HG02798 (cell line): ENCODE measurements at regions not wholly inside any gene's neighbourhood (a gene's known extent, or its start where the extent isn't known, plus 50 kb on each side); places are given as distances from the start of the nearest gene placed in this dataset.
"Not testable (repeated sequence)": the region's sequence is repeated elsewhere in the genome, so short reads cannot be mapped to it uniquely, and the experiment has no call there.

Experiments used
- ATAC-seq: cut with Tn5 transposase; IDR thresholded peaks from one replicate; pipeline ENCODE4 v1.9.1; 2021; ENCODE audit warnings: mild to moderate bottlenecking; ENCODE audit not compliant: unreplicated experiment, poor library complexity

GRCh38 chr6:15751721-15752350 is 89.0 kb upstream of the DTNBP1 start:
- no peak for ATAC-seq

GRCh38 chr6:15748341-15748740 is 85.5 kb upstream of the DTNBP1 start:
- no peak for ATAC-seq

- ATAC-seq: no peak
Measured at GRCh38 chr6:15747354-15747883, 84.6 kb upstream of the DTNBP1 start.

- no peak for ATAC-seq
Measured at GRCh38 chr6:15745781-15746180, 83.0 kb upstream of the DTNBP1 start.

GRCh38 chr6:15744818-15745402 is 82.1 kb upstream of the DTNBP1 start:
- ATAC-seq: no peak

- not testable (repeated sequence) for ATAC-seq
Measured at GRCh38 chr6:15742013-15742412, 79.2 kb upstream of the DTNBP1 start.

GRCh38 chr6:15741405-15741804 is 78.6 kb upstream of the DTNBP1 start:
- ATAC-seq: no peak

GRCh38 chr6:15739867-15740266 is 77.0 kb upstream of the DTNBP1 start:
- ATAC-seq: no peak

- no peak for ATAC-seq
Measured at GRCh38 chr6:15739353-15739752, 76.5 kb upstream of the DTNBP1 start.

GRCh38 chr6:15738195-15738594 is 75.4 kb upstream of the DTNBP1 start:
- not testable (repeated sequence) for ATAC-seq

GRCh38 chr6:15736297-15736696 is 73.5 kb upstream of the DTNBP1 start:
- no peak for ATAC-seq

- ATAC-seq: no peak
Measured at GRCh38 chr6:15735567-15736265, 72.9 kb upstream of the DTNBP1 start.

GRCh38 chr6:15734118-15734897 is 71.5 kb upstream of the DTNBP1 start:
- ATAC-seq: no peak

GRCh38 chr6:15730922-15731321 is 68.1 kb upstream of the DTNBP1 start:
- no peak for ATAC-seq

GRCh38 chr6:15730442-15730841 is 67.6 kb upstream of the DTNBP1 start:
- ATAC-seq: no peak

GRCh38 chr6:15722731-15723130 is 59.9 kb upstream of the DTNBP1 start:
- no peak for ATAC-seq

- no peak for ATAC-seq
Measured at GRCh38 chr6:15716889-15717288, 54.1 kb upstream of the DTNBP1 start.

- no peak for ATAC-seq
Measured at GRCh38 chr6:15715851-15716250, 53.0 kb upstream of the DTNBP1 start.

GRCh38 chr6:15715060-15715459 is 52.2 kb upstream of the DTNBP1 start:
- no peak for ATAC-seq

- no peak for ATAC-seq
Measured at GRCh38 chr6:15714658-15715057, 51.8 kb upstream of the DTNBP1 start.

- ATAC-seq: no peak
Measured at GRCh38 chr6:15713325-15713724, 50.5 kb upstream of the DTNBP1 start.
